Left ventricle myocardium inferior (tissue), 1 donor: ENCODE measurements at regions not wholly inside any gene's neighbourhood (a gene's known extent, or its start where the extent isn't known, plus 50 kb on each side); places are given as distances from the start of the nearest gene placed in this dataset.

Experiments used
- DNase-seq: peaks from one replicate; pipeline ENCODE4 v3.0.0-alpha.2; 2020
- H3K27ac ChIP-seq: fragments of 200-600 bp; replicated peaks from 2 replicates; pipeline ENCODE4 v1.8.0; 2021
- H3K27me3 ChIP-seq: fragments of 200-600 bp; 2 replicates; pipeline ENCODE4 v1.8.0; 2021; ENCODE audit warnings: low read depth
- H3K36me3 ChIP-seq: fragments of 200-600 bp; 2 replicates; pipeline ENCODE4 v1.8.0; 2021
- H3K4me1 ChIP-seq: fragments of 200-600 bp; 2 replicates; pipeline ENCODE4 v1.8.0; 2021
- H3K4me3 ChIP-seq: fragments of 200-600 bp; 2 replicates; pipeline ENCODE4 v1.8.0; 2021; ENCODE audit warnings: mild to moderate bottlenecking, moderate library complexity
- H3K9me3 ChIP-seq: fragments of 200-600 bp; replicated peaks from 2 replicates; pipeline ENCODE4 v1.8.0; 2021
- CTCF ChIP-seq: fragments of 200-600 bp; IDR thresholded peaks from 2 replicates; pipeline ENCODE4 v1.8.0; 2021; ENCODE audit warnings: antibody characterized with exemption, mild to moderate bottlenecking, borderline replicate concordance
- intact Hi-C: fragments of 100-400 bp; cut with micrococcal nuclease; formaldehyde crosslinking; loops from one replicate; pipeline ENCODE4 v1.11.0; 2022
- donor health status: DM: no; HTN: yes; CAD: no; lungs with severe emphysema.

DNA sequence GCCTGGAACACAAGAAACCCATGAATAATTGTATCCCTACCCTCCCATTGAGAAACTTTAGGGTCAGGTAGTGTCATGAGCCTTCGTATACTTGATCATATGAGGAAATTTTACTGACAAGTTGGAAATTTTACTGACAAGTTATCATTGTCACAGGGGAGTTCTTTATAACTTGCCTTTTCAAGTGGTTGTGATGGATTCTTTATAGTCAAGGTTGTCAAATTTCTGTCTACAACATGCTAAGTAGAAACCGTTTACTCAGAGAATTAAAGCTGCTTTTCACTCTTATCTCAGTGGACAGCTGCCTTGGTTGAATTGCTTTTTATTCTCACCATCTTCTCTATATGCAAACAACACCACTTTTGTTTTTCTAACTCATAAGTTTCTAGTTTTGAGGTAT, 1286.4 kb downstream of the EPHA7 start:
- no peaks in the 10 kb centered on the region for H3K4me1 ChIP-seq
- intact Hi-C loops = no loop called here
- H3K9me3 ChIP-seq = no peaks in the 10 kb centered on the region
- no peak overlapping the region for H3K4me3 ChIP-seq
- DNase-seq = no peak
- H3K27ac ChIP-seq = no peak overlapping the region
- H3K36me3 ChIP-seq = no peaks in the 10 kb centered on the region
- no peak for TF ChIP-seq CTCF
- no peaks in the 10 kb centered on the region for H3K27me3 ChIP-seq

GRCh38 chr6:92132457-92132856, 1286.9 kb downstream of the EPHA7 start:
- intact Hi-C loops = no loop called here
- Histone ChIP-seq H3K27ac (no peak overlapping the region), H3K27me3 (no peaks in the 10 kb centered on the region), H3K4me3 (no peak overlapping the region), H3K4me1 (no peaks in the 10 kb centered on the region), H3K9me3 (no peaks in the 10 kb centered on the region), H3K36me3 (no peaks in the 10 kb centered on the region)
- DNase-seq = no peak
- no peak for TF ChIP-seq CTCF

DNA sequence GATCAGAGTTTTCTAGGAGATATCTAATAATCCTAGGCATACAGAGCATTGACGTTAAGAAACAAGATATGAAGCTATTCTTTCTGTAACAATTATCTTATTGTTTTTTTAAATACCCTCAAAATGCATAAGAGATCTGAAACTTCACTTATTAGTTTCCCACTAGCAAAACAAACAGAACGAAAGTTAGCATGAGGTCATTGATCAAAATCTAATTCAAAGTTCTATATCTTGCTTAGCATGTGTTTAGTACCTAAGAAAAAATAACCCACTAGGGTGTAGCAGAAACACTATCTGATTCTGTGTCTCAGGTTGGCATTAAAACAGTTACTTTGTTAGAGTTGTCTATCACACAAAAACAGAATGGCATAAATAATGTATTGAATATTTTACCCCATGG, 1288.4 kb downstream of the EPHA7 start:
- DNase-seq = no peak
- no peak overlapping the region for H3K4me3 ChIP-seq
- no peaks in the 10 kb centered on the region for H3K9me3 ChIP-seq
- H3K36me3 ChIP-seq = no peaks in the 10 kb centered on the region
- no peak for TF ChIP-seq CTCF
- H3K4me1 ChIP-seq = no peaks in the 10 kb centered on the region
- intact Hi-C loops = no loop called here
- H3K27me3 ChIP-seq = no peaks in the 10 kb centered on the region
- no peak overlapping the region for H3K27ac ChIP-seq

DNA sequence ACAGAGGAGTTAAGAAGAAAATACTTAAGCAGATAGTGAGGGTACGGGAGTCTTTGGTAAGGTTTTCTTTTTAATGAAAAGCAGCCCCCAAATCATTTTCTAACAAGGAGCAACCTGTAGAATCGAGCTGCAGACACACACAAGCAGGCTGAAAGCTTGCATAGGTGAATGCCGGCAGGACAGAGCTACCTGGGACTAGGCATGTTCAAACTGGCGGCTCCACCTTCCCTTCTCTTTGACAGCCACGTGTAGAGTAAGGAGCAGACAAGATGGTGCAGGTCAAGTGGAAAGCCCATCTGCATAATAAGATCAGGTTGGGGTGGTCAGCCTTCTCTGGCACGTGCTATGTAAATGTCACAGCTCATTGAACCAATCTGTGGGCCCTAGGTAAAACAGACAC, 1292.4 kb downstream of the EPHA7 start:
- no peak for TF ChIP-seq CTCF
- H3K9me3 ChIP-seq = no peaks in the 10 kb centered on the region
- no peak for DNase-seq
- no peak overlapping the region for H3K4me3 ChIP-seq
- H3K27me3 ChIP-seq = no peaks in the 10 kb centered on the region
- intact Hi-C loops = no loop called here
- no peaks in the 10 kb centered on the region for H3K36me3 ChIP-seq
- H3K4me1 ChIP-seq = no peaks in the 10 kb centered on the region
- H3K27ac ChIP-seq = no peak overlapping the region

DNA sequence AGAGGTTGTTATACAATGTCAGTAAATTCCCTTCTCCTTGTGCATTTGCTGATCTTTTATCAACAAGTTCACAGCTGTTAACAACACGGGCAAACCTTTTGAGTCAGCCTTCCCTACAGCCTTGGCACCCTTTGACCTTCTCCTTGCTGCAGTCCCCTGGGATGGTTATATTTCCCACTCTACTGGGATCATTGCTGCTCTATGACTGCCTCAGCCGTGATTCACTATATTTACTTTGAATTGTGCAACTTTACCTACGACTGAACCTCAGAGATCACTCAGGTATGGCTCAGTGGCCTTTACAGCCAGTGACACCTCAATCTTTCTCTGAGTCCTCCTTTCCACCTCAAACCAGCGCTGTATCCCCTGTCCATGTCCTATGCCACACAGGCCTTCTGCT, 1293.3 kb downstream of the EPHA7 start:
- Histone ChIP-seq H3K4me1 (no peaks in the 10 kb centered on the region), H3K4me3 (no peak overlapping the region), H3K27me3 (no peaks in the 10 kb centered on the region), H3K27ac (no peak overlapping the region), H3K36me3 (no peaks in the 10 kb centered on the region), H3K9me3 (no peaks in the 10 kb centered on the region)
- no peak for DNase-seq
- intact Hi-C loops = no loop called here
- TF ChIP-seq CTCF = no peak

DNA sequence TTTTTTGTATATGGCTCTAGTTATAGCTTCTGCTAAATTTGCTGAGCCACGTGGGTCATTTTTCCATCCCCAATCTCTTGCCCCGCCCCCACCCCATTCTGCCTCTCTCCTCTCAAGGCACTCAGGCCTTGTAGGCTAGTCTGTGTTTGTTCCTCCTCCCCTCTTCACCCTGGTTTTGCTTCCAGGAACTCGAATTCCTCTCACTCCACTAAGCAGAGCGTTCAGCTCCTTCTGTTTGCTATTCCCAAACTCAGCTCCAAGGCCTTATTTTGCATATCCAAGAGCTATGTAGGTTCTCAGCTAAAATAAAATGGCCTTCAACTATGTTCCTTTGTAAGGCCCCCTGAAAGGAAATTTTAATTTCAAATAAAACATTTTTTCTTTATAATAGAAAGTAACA, 1293.7 kb downstream of the EPHA7 start:
- no peaks in the 10 kb centered on the region for H3K36me3 ChIP-seq
- H3K27ac ChIP-seq = no peak overlapping the region
- no peak for TF ChIP-seq CTCF
- no peak for DNase-seq
- intact Hi-C loops = no loop called here
- H3K4me3 ChIP-seq = no peak overlapping the region
- H3K9me3 ChIP-seq = no peaks in the 10 kb centered on the region
- no peaks in the 10 kb centered on the region for H3K27me3 ChIP-seq
- H3K4me1 ChIP-seq = no peaks in the 10 kb centered on the region
